ENCODE measurements at regions not wholly inside any gene's neighbourhood (a gene's known extent, or its start where the extent isn't known, plus 50 kb on each side); places are given as distances from the start of the nearest gene placed in this dataset.

DNA sequence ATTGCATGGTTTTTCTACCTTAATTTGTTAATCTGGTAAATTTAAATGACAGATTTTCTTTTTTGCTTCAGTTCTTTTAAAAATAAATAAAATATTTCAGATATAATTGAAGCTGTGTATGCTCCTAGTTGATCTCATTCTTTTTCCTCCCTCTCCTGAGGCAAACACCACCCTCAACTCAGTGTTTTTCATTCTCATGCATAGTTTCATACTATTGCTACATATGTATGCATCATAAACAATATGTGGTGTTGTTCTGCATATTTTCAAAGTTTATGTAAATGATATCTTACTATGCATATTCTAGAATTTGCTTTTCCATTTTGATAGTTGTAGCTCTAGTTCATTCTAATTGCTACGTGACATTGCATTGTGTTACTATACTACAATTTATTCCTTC is 257.2 kb upstream of the POU3F1 start:
- no peak for TF ChIP-seq ZNF274 (IDR thresholded peaks at IDR 0.05; ENCODE audit: low read depth, low read length)
- no peak for TF ChIP-seq SUZ12 (IDR thresholded peaks at IDR 0.05; ENCODE audit: extremely low read depth, insufficient read depth, insufficient read length)
